Stimulated activated CD4-positive, alpha-beta T cell treated with anti-CD3 and anti-CD28 coated beads, Interleukin-4, amount 100 ng/mL, for 48 hours (primary cell): ENCODE measurements at regions not wholly inside any gene's neighbourhood (a gene's known extent, or its start where the extent isn't known, plus 50 kb on each side); places are given as distances from the start of the nearest gene placed in this dataset.
A peak's percentile ranks its signal among the peaks of the same experiment; 100 is the strongest.

Experiments
- DNase-seq, 2 donors: peaks; one replicate each; pipeline ENCODE4 v3.0.0-alpha.2; 2020; ENCODE audit warnings: low read depth in 2 of 2

- no peak for DNase-seq
Observed at GRCh38 chr6:156725712-156726111, 51.5 kb upstream of the ARID1B start.

DNA sequence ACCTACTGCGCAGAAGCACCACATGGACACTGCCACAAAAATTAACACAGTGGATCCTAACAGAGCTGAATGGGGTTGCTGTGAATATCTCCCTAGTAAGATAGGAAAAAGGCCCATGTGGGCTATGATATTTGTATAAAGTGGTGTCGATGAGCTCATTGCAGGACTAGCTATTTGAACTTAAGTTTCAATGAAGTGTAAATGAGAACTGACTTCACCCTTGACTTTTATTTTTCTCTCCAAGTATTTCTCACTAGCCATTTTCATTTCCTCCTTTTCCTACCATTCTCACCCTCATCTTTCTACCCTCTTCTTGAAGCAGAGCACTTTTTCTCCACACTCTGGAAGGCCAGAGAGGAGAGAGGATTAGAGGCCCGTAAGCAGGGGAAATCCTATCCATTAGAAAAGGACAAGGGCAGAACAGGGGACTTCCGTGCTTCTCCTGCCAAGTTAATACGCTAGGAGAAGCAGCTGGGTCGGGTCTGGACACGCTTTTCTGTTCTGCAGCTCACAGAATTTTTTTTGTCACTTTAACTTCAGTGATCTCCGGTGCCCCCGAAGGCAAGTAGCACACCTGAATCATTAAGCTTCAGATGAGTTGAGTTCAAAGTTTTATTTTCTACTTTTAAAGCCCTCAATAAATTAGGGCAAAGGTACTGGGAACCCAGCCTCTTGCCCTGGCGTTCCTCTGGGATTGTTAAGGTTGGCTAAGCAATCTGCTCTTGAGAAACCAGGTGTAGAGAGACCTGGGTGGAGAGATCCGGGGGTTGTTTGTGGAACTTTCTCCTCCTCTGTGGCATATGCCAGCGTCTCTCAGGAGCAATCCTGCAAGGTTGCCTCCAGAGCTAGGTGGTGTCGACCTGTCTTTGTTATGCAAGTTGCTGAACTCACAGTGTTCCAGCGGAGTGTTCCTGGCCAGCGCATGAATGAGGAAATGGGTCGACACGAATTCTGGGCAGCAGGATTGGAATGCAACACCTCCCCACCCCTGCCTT is 56.2 kb upstream of the ARID1B start:
- no peak for DNase-seq

GRCh38 chr6:156719720-156720563 is 57.2 kb upstream of the ARID1B start:
- DNase-seq, result peak; percentile 45 to 69

DNA sequence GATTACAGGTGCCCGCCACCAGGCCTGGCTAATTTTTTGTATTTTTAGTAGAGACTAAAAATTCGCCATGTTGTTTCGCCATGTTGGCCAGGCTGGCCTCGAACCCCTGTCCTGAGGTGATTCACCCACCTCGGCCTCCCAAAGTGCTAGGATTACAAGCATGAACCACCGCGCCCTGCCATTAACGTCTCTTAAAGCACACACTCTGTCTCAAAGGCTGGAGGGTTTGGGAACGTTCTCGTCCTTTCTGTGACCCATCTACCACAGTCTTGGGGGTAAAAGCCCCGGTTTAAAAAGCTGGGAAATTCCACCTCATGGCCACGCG is 57.8 kb upstream of the ARID1B start:
- DNase-seq, result no peak

GRCh38 chr6:156718647-156719394 is 58.4 kb upstream of the ARID1B start:
- DNase-seq, result no peak

DNA sequence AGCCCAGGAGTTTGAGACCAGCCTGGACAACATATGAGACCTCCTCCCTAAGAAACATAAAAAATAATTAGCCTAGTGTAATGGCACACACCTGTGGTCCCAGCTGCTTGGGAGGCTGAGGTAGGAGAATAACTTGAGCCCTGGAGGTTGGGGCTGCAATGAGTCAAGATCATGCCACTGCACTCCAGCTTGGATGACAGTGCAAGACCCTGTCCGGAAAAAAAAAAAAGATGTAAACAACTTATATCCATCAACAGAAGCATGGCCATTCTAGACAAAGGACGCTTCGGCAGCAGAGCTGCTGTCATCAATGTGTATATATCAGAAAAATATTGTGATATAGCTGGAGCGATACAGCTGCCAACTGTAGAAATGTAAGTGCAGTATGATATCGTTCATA is 59.6 kb upstream of the ARID1B start:
- DNase-seq, result no peak

GRCh38 chr6:156715839-156716238 is 61.3 kb upstream of the ARID1B start:
- DNase-seq, result no peak

DNA sequence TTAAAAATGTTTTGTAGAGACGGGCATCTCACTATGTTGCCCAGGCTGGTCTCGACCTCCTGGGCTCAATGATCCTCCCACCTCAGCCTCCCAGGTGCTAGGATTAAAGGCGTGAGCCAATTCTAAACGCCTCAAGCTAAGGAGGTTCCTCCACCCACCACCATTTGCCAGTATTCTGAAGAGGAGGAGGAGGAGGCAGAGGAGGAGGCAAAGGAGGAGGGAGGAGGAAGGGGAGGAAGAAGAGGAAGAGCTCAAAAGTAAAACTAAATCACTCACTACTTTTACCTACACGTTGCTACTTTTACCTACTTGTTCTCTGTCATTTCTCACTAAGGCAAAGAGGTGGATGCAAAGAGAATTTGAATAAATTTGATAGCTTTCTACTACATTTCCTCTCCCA is 63.6 kb upstream of the ARID1B start:
- no peak for DNase-seq

DNA sequence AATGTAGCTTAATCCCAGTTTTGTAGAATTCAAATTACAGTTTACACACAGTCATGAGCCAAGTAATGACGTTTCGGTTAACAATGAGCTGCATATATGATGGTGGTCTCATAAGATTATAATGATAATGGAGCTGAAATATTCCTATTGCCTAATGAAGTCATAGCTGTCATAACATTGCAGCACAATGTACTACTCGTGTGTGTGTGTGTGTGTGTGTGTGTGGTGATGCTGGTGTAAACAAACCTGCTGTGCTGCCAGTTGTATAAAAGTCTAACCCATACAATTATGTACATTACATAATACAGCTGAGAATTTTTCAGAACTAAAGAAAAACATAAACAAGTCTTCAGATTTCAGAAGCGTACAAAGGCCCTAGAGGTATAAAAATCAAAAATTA is 66.7 kb upstream of the ARID1B start:
- DNase-seq, result no peak

GRCh38 chr6:156707818-156708217 is 69.4 kb upstream of the ARID1B start:
- no peak for DNase-seq

GRCh38 chr6:156703719-156704118 is 73.5 kb upstream of the ARID1B start:
- DNase-seq, result no peak

- DNase-seq, result no peak
Observed at GRCh38 chr6:156701966-156702365, 75.2 kb upstream of the ARID1B start.

GRCh38 chr6:156700440-156701057 is 76.6 kb upstream of the ARID1B start:
- no peak for DNase-seq

- DNase-seq, result no peak
Observed at GRCh38 chr6:156699935-156700334, 77.2 kb upstream of the ARID1B start.

DNA sequence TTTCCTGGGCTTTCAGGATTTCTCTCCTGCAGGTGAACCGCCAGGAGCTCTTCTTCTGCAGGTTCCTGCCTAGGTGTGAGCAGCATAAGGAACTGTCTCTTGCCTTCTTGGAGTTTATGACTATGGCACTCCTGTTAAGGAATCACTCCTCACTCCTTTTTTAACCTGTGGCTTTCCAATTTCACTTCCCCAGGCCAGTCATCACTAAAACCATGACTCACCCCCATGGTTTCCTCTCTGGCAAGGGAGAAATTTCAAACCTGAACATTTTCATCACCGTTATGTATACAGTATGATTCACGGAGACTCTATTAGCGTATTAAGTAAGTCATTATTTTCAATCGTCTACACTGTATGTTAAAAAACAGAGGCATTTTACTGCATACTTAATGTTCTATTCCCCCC is 78.2 kb upstream of the ARID1B start:
- DNase-seq, result no peak

DNA sequence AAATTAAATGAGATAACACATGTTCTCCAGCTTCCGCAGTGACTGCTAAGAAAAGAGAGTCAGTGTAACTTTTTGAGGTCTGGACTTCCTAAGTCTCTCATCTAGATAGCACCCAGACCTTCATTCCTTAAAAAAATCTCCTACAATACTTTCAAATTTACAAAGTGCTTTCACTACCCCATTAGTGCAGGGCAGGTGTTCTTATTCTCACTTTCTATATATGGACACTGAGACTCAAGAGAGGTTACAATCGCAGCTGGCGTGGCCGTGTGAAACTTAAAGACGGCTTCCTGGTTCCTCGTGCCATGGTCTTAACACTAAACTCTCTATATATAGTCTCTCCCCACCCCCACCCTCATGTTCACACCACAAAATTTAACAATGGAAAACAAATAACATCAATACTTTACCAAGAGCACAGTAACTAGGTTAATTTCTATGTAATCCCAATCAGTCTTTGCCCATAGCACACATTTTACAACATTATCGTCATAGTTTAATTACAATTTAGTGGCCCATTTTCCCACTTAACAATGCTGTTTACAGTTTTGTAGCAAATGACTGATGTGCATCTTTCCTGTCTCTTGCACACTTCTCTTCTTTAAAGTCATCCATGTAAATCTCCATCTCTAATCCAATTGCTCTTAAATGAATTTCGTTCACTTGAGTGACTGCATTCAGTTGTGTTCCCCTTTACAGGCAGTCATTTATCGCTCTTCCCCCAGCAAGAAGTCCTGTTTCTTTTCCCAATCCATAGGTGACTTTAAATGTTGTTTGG is 78.8 kb upstream of the ARID1B start:
- no peak for DNase-seq

GRCh38 chr6:156697225-156697830 is 79.8 kb upstream of the ARID1B start:
- DNase-seq, result no peak

GRCh38 chr6:156695742-156696141 is 81.4 kb upstream of the ARID1B start:
- no peak for DNase-seq

DNA sequence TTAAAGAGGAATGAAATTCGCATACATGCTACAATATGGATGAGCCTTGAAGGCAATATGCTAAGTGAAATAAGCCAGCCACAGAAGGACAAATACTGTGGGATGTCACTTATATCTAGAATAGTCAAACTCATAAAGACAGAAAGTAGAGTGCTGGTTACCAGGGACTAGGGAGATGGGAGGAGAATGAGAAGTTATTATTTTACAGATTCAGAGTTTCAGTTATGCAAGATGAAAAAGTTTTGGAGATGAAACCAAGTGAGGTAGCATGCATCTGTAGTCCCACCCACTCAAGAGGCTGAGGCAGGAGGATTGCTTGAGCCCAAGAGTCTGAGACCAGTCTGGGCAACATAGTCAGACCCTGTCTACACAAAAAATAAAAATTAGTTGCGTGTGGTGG is 82.5 kb upstream of the ARID1B start:
- no peak for DNase-seq

DNA sequence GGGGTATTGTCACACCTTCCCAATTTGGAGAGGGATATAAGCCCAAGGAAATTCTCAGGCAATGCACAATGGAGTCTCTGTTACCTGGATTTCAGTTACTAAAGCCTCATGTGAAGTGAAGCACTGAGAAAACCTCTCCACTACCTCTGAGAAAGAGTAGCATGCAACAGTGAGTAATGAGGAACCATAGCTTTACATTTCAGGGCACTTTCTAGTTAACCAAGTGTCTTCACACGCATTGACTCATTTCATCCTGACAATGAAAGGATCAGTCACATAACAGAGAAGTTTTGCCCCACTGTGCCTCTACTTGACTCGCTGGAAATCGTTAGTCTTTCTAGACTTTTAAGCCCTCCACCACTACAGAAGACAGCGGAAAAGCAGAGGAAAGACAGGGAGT is 86.2 kb upstream of the ARID1B start:
- no peak for DNase-seq
